ENCODE measurements at regions not wholly inside any gene's neighbourhood (a gene's known extent, or its start where the extent isn't known, plus 50 kb on each side); places are given as distances from the start of the nearest gene placed in this dataset.
"Not testable (repeated sequence)": the region's sequence is repeated elsewhere in the genome, so short reads cannot be mapped to it uniquely, and the experiment has no call there.

DNA sequence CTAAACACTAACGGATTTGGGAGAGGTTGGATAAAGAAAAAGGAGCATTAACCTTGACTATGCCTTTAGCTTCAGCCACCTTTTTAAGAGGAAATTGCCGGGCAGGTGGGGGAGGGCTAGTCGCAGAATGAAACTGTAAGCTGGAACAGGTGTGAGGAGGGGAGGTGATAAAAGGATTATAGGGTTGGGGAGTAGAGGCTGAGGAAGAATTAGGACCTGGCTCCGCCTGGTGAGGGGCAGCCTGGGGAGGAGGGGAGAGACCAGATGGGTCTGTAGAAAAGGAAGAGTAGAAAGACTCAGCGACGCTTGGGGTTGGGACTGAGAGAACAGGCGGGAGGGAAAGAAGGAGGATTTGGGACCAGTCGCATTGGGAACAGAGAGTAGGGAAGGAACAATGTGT lies 376.4 kb upstream of the MEX3C start:
- not testable (repeated sequence) for TF ChIP-seq SNAI2 (CRISPR knock-in tag; IDR thresholded peaks at IDR 0.05); GLIS3 (CRISPR knock-in tag; IDR thresholded peaks at IDR 0.05); RARB (CRISPR knock-in tag; IDR thresholded peaks at IDR 0.05); ARNTL (CRISPR knock-in tag; IDR thresholded peaks at IDR 0.05; ENCODE audit: borderline replicate concordance, low read depth); ZNF70 (CRISPR knock-in tag; IDR thresholded peaks at IDR 0.05); ZFP3 (CRISPR knock-in tag; IDR thresholded peaks at IDR 0.05); PPARA (CRISPR knock-in tag; IDR thresholded peaks at IDR 0.05; ENCODE audit: borderline replicate concordance); ZFP30 (CRISPR knock-in tag; IDR thresholded peaks at IDR 0.05); OSR1 (CRISPR knock-in tag; IDR thresholded peaks at IDR 0.05); ESRRG (CRISPR knock-in tag; IDR thresholded peaks at IDR 0.05)
- TF ChIP-seq, protein P1, sequence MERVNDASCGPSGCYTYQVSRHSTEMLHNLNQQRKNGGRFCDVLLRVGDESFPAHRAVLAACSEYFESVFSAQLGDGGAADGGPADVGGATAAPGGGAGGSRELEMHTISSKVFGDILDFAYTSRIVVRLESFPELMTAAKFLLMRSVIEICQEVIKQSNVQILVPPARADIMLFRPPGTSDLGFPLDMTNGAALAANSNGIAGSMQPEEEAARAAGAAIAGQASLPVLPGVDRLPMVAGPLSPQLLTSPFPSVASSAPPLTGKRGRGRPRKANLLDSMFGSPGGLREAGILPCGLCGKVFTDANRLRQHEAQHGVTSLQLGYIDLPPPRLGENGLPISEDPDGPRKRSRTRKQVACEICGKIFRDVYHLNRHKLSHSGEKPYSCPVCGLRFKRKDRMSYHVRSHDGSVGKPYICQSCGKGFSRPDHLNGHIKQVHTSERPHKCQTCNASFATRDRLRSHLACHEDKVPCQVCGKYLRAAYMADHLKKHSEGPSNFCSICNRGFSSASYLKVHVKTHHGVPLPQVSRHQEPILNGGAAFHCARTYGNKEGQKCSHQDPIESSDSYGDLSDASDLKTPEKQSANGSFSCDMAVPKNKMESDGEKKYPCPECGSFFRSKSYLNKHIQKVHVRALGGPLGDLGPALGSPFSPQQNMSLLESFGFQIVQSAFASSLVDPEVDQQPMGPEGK (CRISPR knock-in tag; IDR thresholded peaks at IDR 0.05; ENCODE audit: borderline replicate concordance) = not testable (repeated sequence)
- TF ChIP-seq, protein P2, sequence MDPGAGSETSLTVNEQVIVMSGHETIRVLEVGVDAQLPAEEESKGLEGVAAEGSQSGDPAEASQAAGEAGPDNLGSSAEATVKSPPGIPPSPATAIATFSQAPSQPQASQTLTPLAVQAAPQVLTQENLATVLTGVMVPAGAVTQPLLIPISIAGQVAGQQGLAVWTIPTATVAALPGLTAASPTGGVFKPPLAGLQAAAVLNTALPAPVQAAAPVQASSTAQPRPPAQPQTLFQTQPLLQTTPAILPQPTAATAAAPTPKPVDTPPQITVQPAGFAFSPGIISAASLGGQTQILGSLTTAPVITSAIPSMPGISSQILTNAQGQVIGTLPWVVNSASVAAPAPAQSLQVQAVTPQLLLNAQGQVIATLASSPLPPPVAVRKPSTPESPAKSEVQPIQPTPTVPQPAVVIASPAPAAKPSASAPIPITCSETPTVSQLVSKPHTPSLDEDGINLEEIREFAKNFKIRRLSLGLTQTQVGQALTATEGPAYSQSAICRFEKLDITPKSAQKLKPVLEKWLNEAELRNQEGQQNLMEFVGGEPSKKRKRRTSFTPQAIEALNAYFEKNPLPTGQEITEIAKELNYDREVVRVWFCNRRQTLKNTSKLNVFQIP (CRISPR knock-in tag; IDR thresholded peaks at IDR 0.05; ENCODE audit: borderline replicate concordance, low read depth) = not testable (repeated sequence)
- TF ChIP-seq, protein P3, sequence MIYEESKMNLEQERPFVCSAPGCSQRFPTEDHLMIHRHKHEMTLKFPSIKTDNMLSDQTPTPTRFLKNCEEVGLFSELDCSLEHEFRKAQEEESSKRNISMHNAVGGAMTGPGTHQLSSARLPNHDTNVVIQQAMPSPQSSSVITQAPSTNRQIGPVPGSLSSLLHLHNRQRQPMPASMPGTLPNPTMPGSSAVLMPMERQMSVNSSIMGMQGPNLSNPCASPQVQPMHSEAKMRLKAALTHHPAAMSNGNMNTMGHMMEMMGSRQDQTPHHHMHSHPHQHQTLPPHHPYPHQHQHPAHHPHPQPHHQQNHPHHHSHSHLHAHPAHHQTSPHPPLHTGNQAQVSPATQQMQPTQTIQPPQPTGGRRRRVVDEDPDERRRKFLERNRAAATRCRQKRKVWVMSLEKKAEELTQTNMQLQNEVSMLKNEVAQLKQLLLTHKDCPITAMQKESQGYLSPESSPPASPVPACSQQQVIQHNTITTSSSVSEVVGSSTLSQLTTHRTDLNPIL (CRISPR knock-in tag; IDR thresholded peaks at IDR 0.05; ENCODE audit: low read depth) = not testable (repeated sequence)
- TF ChIP-seq, protein P4, sequence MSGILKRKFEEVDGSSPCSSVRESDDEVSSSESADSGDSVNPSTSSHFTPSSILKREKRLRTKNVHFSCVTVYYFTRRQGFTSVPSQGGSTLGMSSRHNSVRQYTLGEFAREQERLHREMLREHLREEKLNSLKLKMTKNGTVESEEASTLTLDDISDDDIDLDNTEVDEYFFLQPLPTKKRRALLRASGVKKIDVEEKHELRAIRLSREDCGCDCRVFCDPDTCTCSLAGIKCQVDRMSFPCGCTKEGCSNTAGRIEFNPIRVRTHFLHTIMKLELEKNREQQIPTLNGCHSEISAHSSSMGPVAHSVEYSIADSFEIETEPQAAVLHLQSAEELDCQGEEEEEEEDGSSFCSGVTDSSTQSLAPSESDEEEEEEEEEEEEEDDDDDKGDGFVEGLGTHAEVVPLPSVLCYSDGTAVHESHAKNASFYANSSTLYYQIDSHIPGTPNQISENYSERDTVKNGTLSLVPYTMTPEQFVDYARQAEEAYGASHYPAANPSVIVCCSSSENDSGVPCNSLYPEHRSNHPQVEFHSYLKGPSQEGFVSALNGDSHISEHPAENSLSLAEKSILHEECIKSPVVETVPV (CRISPR knock-in tag; IDR thresholded peaks at IDR 0.05) = not testable (repeated sequence)

Measured in SK-N-SH treated with all-trans-retinoic acid at 6 μM for 48 hours (cell line).